ENCODE measurements at regions not wholly inside any gene's neighbourhood (a gene's known extent, or its start where the extent isn't known, plus 50 kb on each side); places are given as distances from the start of the nearest gene placed in this dataset.

GRCh38 chr2:15868704-15869103 lies 71.6 kb upstream of the MYCN start:
- DNase-seq, result no peak

GRCh38 chr2:15869396-15869795 lies 71.0 kb upstream of the MYCN start:
- no peak for DNase-seq

- DNase-seq, result no peak
Observed at GRCh38 chr2:15869871-15870270, 70.5 kb upstream of the MYCN start.

- DNase-seq, result no peak
Observed at GRCh38 chr2:15870565-15870964, 69.8 kb upstream of the MYCN start.

- DNase-seq, result no peak
Observed at GRCh38 chr2:15871239-15871783, 69.0 kb upstream of the MYCN start.

- DNase-seq, result no peak
Observed at GRCh38 chr2:15872854-15873253, 67.5 kb upstream of the MYCN start.

GRCh38 chr2:15874321-15874720 lies 66.0 kb upstream of the MYCN start:
- no peak for DNase-seq

- no peak for DNase-seq
Observed at GRCh38 chr2:15874854-15875804, 65.2 kb upstream of the MYCN start.

- DNase-seq, result no peak
Observed at GRCh38 chr2:15875969-15876705, 64.2 kb upstream of the MYCN start.

- no peak for DNase-seq
Observed at GRCh38 chr2:15880226-15881119, 59.9 kb upstream of the MYCN start.

- no peak for DNase-seq
Observed at GRCh38 chr2:15881120-15881433, 59.3 kb upstream of the MYCN start.

- no peak for DNase-seq
Observed at GRCh38 chr2:15881676-15882075, 58.7 kb upstream of the MYCN start.

- no peak for DNase-seq
Observed at GRCh38 chr2:15882761-15883497, 57.4 kb upstream of the MYCN start.

- no peak for DNase-seq
Observed at GRCh38 chr2:15883684-15884083, 56.7 kb upstream of the MYCN start.

- no peak for DNase-seq
Observed at GRCh38 chr2:15884790-15885189, 55.6 kb upstream of the MYCN start.

- DNase-seq, result no peak
Observed at GRCh38 chr2:15886231-15886630, 54.1 kb upstream of the MYCN start.

GRCh38 chr2:15889442-15890123 lies 50.8 kb upstream of the MYCN start:
- no peak for DNase-seq

GRCh38 chr2:15890124-15890754 lies 50.1 kb upstream of the MYCN start:
- DNase-seq, result no peak
